Neural progenitor cell (in vitro differentiated cells): ENCODE measurements at regions not wholly inside any gene's neighbourhood (a gene's known extent, or its start where the extent isn't known, plus 50 kb on each side); places are given as distances from the start of the nearest gene placed in this dataset.

Source experiments
- DNase-seq: peaks from one replicate; pipeline ENCODE4 v3.0.0-alpha.2; 2016; ENCODE audit warnings: low spot score
- H2AFZ ChIP-seq: fragments of 200-600 bp; sonication (generic); replicated peaks from 2 replicates; pipeline ENCODE4 v1.6.1; 2016; ENCODE audit warnings: antibody characterized with exemption
- H3F3A ChIP-seq: fragments of 200-600 bp; sonication (generic); 2 replicates; pipeline ENCODE4 v1.6.1; 2016; ENCODE audit warnings: antibody characterized with exemption, low read depth
- H3K27ac ChIP-seq: fragments of 200-600 bp; sonication (generic); 2 replicates; pipeline ENCODE4 v1.5.1; 2016; ENCODE audit warnings: mild to moderate bottlenecking
- H3K27me3 ChIP-seq: fragments of 200-600 bp; sonication (generic); 2 replicates; pipeline ENCODE4 v1.6.1; 2016; ENCODE audit warnings: mild to moderate bottlenecking, moderate library complexity
- H3K36me3 ChIP-seq: fragments of 200-600 bp; sonication (generic); 2 replicates; pipeline ENCODE4 v1.5.1; 2016
- H3K4me1 ChIP-seq: fragments of 200-600 bp; sonication (generic); 2 replicates; pipeline ENCODE4 v1.6.1; 2016; ENCODE audit warnings: mixed run types
- H3K4me2 ChIP-seq: fragments of 200-600 bp; sonication (generic); 2 replicates; pipeline ENCODE4 v1.6.1; 2016
- H3K4me3 ChIP-seq: fragments of 200-600 bp; sonication (generic); 2 replicates; pipeline ENCODE4 v1.5.1; 2016
- H3K79me2 ChIP-seq: fragments of 200-600 bp; sonication (generic); 2 replicates; pipeline ENCODE4 v1.6.1; 2016; ENCODE audit warnings: low read depth
- H3K9ac ChIP-seq: fragments of 200-600 bp; sonication (generic); 2 replicates; pipeline ENCODE4 v1.6.1; 2016
- H3K9me3 ChIP-seq: fragments of 200-600 bp; sonication (generic); 2 replicates; pipeline ENCODE4 v1.5.1; 2016; ENCODE audit warnings: low read depth
- H4K20me1 ChIP-seq: fragments of 200-600 bp; sonication (generic); 2 replicates; pipeline ENCODE4 v1.6.1; 2016; ENCODE audit warnings: low read depth
- H3K27ac Mint-ChIP-seq: 3 replicates; pipeline ENCODE4 v1.8.0; 2021; ENCODE audit warnings: mixed read lengths
- H3K27me3 Mint-ChIP-seq: 2 replicates; pipeline ENCODE4 v1.8.0; 2022; ENCODE audit warnings: low read depth, mild to moderate bottlenecking, inconsistent platforms, moderate library complexity, mixed read lengths; ENCODE audit not compliant: insufficient read depth
- H3K36me3 Mint-ChIP-seq: 3 replicates; pipeline ENCODE4 v1.8.0; 2021; ENCODE audit warnings: mixed read lengths
- H3K4me1 Mint-ChIP-seq: 3 replicates; pipeline ENCODE4 v1.8.0; 2021; ENCODE audit warnings: mixed read lengths
- H3K4me3 Mint-ChIP-seq: 3 replicates; pipeline ENCODE4 v1.8.0; 2021; ENCODE audit warnings: mild to moderate bottlenecking, moderate library complexity, mixed read lengths
- H3K9me3 Mint-ChIP-seq: 3 replicates; pipeline ENCODE4 v1.8.0; 2020; ENCODE audit warnings: mixed read lengths
- EZH2 ChIP-seq: fragments of 200-600 bp; sonication (generic); IDR thresholded peaks from 2 replicates; pipeline ENCODE4 v1.6.1; 2017; ENCODE audit warnings: antibody characterized with exemption, mild to moderate bottlenecking, moderate library complexity
- EZH2phosphoT487 ChIP-seq: fragments of 200-600 bp; sonication (generic); IDR thresholded peaks from 2 replicates; pipeline ENCODE4 v1.6.1; 2017; ENCODE audit warnings: antibody characterized with exemption
- TF ChIP-seq, protein P1 (sequence below): fragments of 200-600 bp; sonication (generic); IDR thresholded peaks from 2 replicates; pipeline ENCODE4 v1.5.1; 2017; ENCODE audit warnings: antibody characterized with exemption, mild to moderate bottlenecking

DNA sequence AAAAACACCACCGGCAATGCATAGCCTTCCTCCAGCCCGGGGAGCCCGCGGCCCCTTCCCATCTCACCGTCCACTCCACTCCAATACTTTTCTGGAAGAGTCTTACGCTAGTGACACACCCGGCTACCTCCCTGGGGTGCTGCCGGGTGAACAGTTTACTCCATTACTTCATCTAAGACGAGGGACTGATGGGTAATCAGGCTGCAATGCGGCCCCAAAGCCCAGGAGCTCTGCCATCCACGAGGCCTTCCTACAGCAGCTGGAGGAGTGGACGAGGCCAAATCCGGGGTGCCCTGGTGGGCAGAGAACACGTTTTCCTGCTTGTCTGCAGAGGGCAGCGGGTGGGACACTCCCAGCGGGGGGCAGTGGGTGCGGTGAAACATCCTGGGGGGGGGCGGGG lies 356.2 kb upstream of the SHH start:
- H3K36me3 Mint-ChIP-seq: no peaks in the 10 kb centered on the region
- Histone ChIP-seq H3K4me3 (no peak overlapping the region), H3K4me2 (no peak overlapping the region), H3K4me1 (no peaks in the 10 kb centered on the region), H3K36me3 (no peaks in the 10 kb centered on the region), H3K9me3 (no peaks in the 10 kb centered on the region), H3K79me2 (no peaks in the 10 kb centered on the region), H2AFZ (no peak overlapping the region), H3K27ac (no peak overlapping the region), H4K20me1 (no peaks in the 10 kb centered on the region), H3K27me3 (no peaks in the 10 kb centered on the region), H3K9ac (no peak overlapping the region), H3F3A (no peaks in the 10 kb centered on the region)
- TF ChIP-seq, protein P1, sequence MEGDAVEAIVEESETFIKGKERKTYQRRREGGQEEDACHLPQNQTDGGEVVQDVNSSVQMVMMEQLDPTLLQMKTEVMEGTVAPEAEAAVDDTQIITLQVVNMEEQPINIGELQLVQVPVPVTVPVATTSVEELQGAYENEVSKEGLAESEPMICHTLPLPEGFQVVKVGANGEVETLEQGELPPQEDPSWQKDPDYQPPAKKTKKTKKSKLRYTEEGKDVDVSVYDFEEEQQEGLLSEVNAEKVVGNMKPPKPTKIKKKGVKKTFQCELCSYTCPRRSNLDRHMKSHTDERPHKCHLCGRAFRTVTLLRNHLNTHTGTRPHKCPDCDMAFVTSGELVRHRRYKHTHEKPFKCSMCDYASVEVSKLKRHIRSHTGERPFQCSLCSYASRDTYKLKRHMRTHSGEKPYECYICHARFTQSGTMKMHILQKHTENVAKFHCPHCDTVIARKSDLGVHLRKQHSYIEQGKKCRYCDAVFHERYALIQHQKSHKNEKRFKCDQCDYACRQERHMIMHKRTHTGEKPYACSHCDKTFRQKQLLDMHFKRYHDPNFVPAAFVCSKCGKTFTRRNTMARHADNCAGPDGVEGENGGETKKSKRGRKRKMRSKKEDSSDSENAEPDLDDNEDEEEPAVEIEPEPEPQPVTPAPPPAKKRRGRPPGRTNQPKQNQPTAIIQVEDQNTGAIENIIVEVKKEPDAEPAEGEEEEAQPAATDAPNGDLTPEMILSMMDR: no peak
- TF ChIP-seq EZH2 (no peak), EZH2phosphoT487 (no peak)
- H3K9me3 Mint-ChIP-seq: no peaks in the 10 kb centered on the region
- no peaks in the 10 kb centered on the region for H3K4me1 Mint-ChIP-seq
- no peak overlapping the region for H3K27ac Mint-ChIP-seq
- no peak overlapping the region for H3K4me3 Mint-ChIP-seq
- no peak for DNase-seq
- peaks cover 11% of the 10 kb centered on the region for H3K27me3 Mint-ChIP-seq

- Histone ChIP-seq H3K4me1 (no peaks in the 10 kb centered on the region), H4K20me1 (no peaks in the 10 kb centered on the region), H3K9ac (no peak overlapping the region), H3K36me3 (no peaks in the 10 kb centered on the region), H3K27me3 (no peaks in the 10 kb centered on the region), H3K79me2 (no peaks in the 10 kb centered on the region), H2AFZ (no peak overlapping the region), H3F3A (no peaks in the 10 kb centered on the region), H3K4me2 (no peak overlapping the region), H3K4me3 (no peak overlapping the region), H3K27ac (no peak overlapping the region), H3K9me3 (no peaks in the 10 kb centered on the region)
- Mint-ChIP-seq H3K27me3 (peaks cover 10% of the 10 kb centered on the region), H3K4me3 (no peak overlapping the region), H3K4me1 (no peaks in the 10 kb centered on the region), H3K9me3 (no peaks in the 10 kb centered on the region), H3K27ac (no peak overlapping the region), H3K36me3 (no peaks in the 10 kb centered on the region)
- TF ChIP-seq, protein P1: no peak
- TF ChIP-seq EZH2phosphoT487 (no peak), EZH2 (no peak)
- no peak for DNase-seq
Observed at GRCh38 chr7:156167987-156168386, 355.7 kb upstream of the SHH start.

- no peak overlapping the region for H3K4me3 Mint-ChIP-seq
- no peaks in the 10 kb centered on the region for H3F3A ChIP-seq
- H3K9me3 Mint-ChIP-seq: no peaks in the 10 kb centered on the region
- no peak overlapping the region for H3K9ac ChIP-seq
- no peak overlapping the region for H2AFZ ChIP-seq
- H3K36me3 Mint-ChIP-seq: no peaks in the 10 kb centered on the region
- DNase-seq: no peak
- no peak overlapping the region for H3K4me2 ChIP-seq
- no peaks in the 10 kb centered on the region for H3K79me2 ChIP-seq
- H3K4me1 Mint-ChIP-seq: no peaks in the 10 kb centered on the region
- H3K27me3 ChIP-seq: no peaks in the 10 kb centered on the region
- H3K27ac Mint-ChIP-seq: no peak overlapping the region
- H4K20me1 ChIP-seq: no peaks in the 10 kb centered on the region
- H3K9me3 ChIP-seq: no peaks in the 10 kb centered on the region
- no peaks in the 10 kb centered on the region for H3K4me1 ChIP-seq
- TF ChIP-seq EZH2phosphoT487 (no peak), EZH2 (no peak)
- TF ChIP-seq, protein P1: no peak
- no peak overlapping the region for H3K27ac ChIP-seq
- H3K36me3 ChIP-seq: no peaks in the 10 kb centered on the region
- H3K27me3 Mint-ChIP-seq: peaks cover 5% of the 10 kb centered on the region
- H3K4me3 ChIP-seq: no peak overlapping the region
Observed at GRCh38 chr7:156167417-156167807, 355.1 kb upstream of the SHH start.
